Eye (tissue), 1 donor: ENCODE measurements at regions not wholly inside any gene's neighbourhood (a gene's known extent, or its start where the extent isn't known, plus 50 kb on each side); places are given as distances from the start of the nearest gene placed in this dataset.

ENCODE experiments used
- DNase-seq: peaks from one replicate; pipeline ENCODE4 v3.0.0-alpha.2; 2015

DNA sequence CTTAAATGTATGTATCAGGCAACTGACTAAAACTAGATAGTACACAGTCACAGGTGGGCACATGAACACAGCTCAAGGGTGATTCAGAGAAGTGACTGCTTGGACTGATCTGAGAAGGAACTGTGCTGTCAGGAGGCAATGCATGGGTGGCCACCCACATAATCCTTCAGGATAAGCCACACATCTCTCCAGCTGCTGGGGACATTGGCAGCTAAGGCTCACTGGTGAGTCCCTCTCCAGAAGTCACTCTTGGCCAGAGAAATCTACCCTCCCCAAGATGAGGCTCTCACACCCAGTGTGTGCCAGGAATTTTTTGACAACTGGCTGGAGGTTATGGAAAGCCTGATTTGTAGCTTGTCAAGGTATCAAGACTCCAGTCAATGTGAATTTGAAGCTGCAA, 302.4 kb upstream of the NEBL start:
- DNase-seq: no peak

GRCh38 chr10:21197838-21198237, 300.7 kb upstream of the NEBL start:
- DNase-seq: no peak

DNA sequence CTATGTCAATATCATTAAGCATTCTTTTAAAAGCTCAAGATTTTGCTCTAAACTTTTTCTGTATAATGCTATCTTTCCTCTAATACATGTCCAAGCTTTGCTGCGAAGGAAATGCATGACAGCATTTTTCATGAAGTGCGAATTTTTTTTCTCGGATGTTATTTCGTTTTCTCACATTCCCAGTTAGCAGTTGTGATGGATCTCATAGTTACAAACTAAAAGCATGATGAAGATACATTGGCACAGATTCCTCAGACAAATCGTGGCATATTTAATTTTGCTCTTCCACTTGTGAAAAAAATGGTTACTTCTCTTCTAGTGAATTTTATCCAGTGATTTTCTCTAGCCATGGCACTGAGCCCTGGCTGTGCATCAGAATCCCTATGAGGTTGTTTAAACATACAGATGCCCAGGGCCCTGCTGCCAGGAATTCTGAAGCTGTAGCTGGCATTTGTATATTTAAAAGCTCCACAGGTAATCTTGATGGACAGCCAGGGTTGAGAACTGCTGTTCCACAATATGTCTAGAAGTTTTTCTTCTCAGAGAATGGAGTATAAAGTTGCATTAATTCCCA, 299.8 kb upstream of the NEBL start:
- DNase-seq: no peak

DNA sequence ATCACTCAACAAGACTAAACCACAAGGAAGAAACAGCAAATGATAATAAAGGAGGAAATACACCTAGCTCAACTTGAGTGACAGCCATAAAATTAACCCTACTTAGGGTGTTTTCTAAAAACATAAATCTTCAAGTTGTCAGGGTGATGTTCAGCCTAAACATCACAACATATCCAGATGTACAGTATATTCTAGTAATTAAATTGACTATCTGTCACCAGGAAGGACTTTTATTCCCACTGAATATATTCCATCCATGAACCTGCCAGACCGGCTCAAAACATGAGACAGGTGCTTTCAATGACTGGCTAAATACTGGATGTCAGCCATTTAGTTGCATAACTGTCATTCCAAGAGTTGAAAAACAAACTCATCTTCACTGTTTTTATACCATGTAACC, 298.1 kb upstream of the NEBL start:
- no peak for DNase-seq

DNA sequence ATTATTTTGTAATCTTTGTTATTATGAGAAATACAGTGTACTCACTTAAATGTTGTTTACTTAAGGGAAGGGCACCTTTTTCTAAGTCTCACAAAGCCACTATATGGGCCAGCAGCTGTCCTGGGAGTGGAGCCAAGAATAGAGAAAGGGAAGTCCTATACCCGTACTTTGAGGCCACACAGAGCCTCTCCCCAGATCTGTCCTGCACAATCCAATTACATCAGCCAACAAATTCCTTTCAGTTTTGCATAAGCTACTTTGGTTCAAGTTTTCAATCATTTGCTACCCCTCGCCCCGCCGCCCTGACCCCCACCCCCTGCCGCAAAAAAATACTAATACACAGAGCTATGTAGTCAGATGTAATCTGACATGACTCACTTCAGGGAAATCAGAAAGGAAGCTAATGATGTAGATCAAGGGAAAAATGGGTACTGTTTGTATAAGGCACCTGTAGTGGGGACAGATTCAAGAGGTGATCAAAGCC, 297.4 kb upstream of the NEBL start:
- peak; percentile 43 for DNase-seq

- DNase-seq: no peak
These were observed 296.1 kb upstream of the NEBL start for GRCh38 chr10:21193196-21193595.

GRCh38 chr10:21191512-21191911, 294.4 kb upstream of the NEBL start:
- no peak for DNase-seq

GRCh38 chr10:21184984-21185383, 287.9 kb upstream of the NEBL start:
- DNase-seq: no peak

DNA sequence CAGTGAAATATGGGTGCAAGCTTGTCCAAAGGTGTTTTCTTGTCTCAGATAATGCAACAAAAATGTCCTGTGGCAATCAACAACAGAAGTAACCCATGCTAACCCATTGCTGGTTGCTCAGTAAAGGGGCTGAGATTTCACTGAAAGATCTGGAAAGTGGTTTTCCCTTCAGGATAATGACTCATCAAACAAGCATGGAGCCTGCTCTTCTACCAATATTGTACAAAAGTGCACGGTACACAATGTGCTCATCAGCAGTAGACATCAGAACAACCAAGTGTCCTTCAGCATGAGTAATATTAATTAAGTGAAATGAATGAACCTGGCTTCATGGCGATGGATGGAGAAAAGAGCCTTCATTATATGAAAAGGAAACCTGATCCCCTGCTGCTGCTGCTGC, 287.1 kb upstream of the NEBL start:
- no peak for DNase-seq

DNA sequence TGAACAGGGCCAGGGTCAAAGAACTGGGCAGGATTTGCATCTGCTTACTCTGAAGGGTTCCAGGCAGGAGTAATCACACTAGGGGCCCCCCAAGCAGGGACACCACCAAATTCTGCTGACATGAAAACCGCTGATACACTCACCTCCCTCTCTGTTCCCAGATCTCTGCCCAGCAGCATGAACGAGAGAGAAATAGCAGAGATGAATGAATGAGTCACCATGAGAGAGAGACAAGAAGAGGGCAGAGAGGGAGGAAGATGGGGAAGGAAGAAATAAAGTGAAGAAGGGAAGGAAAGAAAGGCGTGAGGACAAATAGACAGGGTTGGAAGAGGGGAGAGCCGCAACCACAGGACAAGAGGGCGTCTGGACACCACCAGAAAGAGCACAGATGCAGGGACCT, 285.9 kb upstream of the NEBL start:
- DNase-seq: no peak

GRCh38 chr10:21181451-21181850, 284.3 kb upstream of the NEBL start:
- no peak for DNase-seq

GRCh38 chr10:21180604-21181003, 283.5 kb upstream of the NEBL start:
- DNase-seq: no peak

GRCh38 chr10:21176934-21177480, 279.9 kb upstream of the NEBL start:
- DNase-seq: no peak

DNA sequence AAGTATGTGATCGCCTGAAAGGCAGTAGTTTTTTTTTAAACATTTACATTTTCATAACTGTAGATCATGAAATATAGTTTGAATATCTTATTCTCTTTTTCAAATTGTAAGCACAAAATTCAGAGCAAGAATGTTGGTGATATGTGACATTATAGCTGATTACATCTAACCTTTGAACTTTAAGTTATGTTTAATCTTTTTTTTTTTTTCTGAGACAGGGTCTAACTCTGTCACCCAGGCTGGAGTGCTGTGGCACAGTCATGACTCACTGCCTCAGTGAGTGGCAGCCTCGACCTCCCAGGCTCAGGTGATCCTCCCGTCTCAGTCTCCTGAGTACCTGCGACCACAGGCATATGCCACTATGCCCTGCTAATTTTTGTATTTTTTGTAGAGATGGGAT, 278.7 kb upstream of the NEBL start:
- DNase-seq: no peak

- DNase-seq: peak; percentile 69
These were observed 277.8 kb upstream of the NEBL start for GRCh38 chr10:21174715-21175495.

DNA sequence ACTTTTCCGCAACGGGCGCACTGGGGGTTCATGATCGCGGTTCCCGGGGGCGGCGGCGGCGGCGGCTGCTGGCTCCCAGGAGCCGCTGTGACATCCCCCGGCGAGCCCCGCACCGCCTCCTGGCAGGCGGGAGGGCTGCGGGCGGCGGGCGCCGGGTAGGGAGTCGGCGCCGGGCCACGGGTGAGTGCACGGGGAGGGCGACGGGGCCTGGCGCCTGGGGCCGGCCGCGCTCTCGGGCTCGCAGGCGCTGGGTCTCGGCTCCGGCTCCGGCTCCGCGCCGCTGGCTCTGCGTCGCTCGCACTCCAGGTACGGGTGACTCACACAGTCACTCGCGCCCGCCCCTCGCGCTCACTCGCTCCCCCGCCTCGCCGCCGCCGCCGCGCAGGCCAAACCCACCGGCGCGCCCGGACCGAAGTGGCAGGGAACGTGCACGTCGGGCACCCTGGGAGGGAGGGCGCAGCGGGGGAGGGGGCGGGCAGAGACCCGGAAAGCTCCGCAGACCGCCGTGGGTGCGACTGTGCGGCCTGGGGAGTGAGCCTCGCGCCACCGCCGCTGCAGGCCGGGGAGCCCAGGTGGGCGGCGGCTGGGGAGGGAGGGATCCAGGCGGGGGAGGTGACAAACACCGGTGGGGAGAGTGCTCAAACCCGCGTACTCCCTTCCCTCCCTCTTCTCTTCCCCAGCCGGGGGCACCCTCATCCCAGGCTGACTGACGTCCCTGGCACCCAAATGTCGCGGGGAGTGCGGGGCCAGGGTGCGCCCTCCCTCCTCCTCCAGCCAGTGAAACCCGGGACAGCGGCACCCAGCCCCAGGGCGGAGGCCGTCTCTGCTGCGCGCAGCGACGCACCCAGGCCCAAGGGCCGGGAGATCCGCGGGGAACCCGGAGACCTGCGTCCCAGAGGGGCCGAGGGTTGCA, 276.9 kb upstream of the NEBL start:
- DNase-seq: peak; percentile 80

- peak; percentile 74 for DNase-seq
These were observed 276.1 kb upstream of the NEBL start for GRCh38 chr10:21172930-21173801.

DNA sequence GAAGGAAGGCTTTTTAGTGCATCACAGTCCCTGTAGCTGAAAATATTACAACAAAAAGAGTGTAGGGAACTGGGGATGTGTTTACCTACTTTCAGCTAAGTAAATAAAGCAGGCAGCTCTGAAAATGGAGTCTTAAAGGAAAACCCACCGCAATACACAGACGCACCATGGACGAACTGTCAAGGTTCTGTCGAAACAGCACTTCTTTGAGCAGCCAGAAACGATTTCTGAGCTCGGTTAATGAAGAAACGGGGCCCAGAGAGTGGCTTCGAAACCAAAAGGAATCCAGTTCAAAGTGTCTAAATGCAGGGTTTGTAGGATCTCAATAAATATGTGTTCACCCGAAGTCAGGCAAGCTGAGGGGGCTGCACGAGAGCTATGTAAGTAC, 275.4 kb upstream of the NEBL start:
- no peak for DNase-seq

DNA sequence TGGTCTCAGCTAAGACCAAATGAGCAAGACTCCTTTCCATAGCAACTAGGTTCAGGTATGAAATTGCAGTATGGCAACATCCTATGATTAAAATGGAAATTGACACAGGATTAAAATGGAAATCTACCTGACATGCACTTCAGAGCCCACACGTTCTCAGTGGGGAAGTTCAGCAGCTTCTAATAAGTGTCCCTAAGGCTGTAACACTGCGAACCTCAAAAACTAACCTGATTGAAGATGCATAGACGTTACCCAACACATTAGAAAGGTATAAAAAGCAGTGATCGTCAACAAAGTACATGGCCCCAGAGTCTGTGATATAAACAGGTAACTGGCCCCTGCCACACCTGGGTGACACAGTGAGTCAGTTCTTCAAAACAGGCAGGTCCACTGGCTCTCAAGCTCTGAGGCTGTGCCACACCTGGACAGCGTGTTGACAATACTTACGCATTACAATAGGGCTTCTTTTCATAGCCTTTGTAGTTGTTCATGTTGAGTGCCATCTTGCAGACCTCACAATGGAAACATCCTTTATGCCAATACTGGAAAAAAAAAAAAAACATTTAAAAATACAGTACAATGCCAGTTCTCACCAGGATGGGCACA, 274.9 kb upstream of the NEBL start:
- DNase-seq: no peak

GRCh38 chr10:21171197-21171935, 274.3 kb upstream of the NEBL start:
- peak; percentile 44 for DNase-seq

DNA sequence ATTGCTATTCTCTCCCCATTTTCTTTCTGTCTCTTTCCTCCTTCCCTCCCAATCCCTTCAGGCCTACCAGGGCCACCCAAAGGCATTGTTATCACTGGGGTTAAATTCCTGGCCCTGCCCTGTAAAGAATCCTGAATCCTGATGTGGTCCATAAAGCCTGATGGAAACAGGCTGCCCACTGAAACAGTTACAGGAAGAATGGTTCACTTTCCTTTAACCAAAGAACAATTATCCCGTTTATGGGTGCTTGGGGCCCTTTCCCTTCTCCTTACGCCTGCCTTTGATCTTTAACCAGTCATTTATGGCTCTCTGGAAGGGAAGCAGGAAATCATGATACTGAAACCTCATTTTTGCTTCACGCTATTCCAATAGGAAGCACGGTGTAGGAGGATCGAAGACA, 273.1 kb upstream of the NEBL start:
- no peak for DNase-seq
